ENCODE measurements at regions not wholly inside any gene's neighbourhood (a gene's known extent, or its start where the extent isn't known, plus 50 kb on each side); places are given as distances from the start of the nearest gene placed in this dataset.
"Not testable (repeated sequence)": the region's sequence is repeated elsewhere in the genome, so short reads cannot be mapped to it uniquely, and the experiment has no call there.

DNA sequence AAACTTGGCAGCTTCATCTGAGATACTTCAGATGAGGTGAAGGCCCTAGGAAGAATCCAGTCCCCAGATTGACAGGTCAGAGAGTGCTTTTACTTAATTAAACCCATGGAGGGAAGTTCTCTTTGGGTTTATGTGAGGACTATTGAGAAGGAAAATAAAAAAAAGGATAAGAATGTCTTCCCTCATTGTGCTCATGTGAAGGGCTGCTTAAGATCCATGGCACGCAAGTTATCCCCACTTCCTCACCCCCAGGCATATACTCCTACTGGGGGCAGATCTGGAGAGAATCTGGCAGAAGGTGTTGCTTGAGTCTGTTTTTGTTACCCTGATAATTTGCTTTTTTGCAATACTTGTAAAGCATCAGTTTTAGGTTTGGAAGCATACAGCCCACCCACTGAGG, 322.9 kb upstream of the TFAP2D start:
- H3K27ac Mint-ChIP-seq (ENCODE audit: unreplicated experiment), result peak overlapping the region; percentile 63
- TF ChIP-seq, protein P1, sequence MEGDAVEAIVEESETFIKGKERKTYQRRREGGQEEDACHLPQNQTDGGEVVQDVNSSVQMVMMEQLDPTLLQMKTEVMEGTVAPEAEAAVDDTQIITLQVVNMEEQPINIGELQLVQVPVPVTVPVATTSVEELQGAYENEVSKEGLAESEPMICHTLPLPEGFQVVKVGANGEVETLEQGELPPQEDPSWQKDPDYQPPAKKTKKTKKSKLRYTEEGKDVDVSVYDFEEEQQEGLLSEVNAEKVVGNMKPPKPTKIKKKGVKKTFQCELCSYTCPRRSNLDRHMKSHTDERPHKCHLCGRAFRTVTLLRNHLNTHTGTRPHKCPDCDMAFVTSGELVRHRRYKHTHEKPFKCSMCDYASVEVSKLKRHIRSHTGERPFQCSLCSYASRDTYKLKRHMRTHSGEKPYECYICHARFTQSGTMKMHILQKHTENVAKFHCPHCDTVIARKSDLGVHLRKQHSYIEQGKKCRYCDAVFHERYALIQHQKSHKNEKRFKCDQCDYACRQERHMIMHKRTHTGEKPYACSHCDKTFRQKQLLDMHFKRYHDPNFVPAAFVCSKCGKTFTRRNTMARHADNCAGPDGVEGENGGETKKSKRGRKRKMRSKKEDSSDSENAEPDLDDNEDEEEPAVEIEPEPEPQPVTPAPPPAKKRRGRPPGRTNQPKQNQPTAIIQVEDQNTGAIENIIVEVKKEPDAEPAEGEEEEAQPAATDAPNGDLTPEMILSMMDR (IDR thresholded peaks at IDR 0.05), result no peak
- DNase-seq (ENCODE audit: extremely low spot score, unreplicated experiment), result no peak
- no peak overlapping the region for H3K4me3 Mint-ChIP-seq (ENCODE audit: unreplicated experiment)
- no peaks in the 10 kb centered on the region for H3K27me3 Mint-ChIP-seq (ENCODE audit: unreplicated experiment)
- peaks cover 13% of the 10 kb centered on the region for H3K4me1 Mint-ChIP-seq (ENCODE audit: unreplicated experiment)
- H3K36me3 Mint-ChIP-seq (ENCODE audit: unreplicated experiment), result no peaks in the 10 kb centered on the region
- no peaks in the 10 kb centered on the region for H3K9me3 Mint-ChIP-seq (ENCODE audit: unreplicated experiment)

DNA sequence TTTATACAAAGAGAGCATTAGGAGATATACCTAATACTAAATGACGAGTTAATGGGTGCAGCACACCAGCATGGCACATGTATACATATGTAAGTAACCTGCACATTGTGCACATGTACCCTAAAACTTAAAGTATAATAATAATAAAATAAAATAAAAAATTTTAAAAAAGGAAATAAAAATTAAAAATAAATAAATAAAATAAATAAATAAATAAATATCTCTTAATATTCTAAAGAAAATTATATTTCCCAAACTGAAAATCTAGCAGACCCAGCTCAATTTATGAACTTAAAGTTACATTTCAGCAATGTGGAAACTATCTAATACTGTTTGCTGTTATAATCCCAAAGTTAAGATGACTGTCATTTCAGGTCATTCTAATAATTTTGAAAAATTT, 319.2 kb upstream of the TFAP2D start:
- H3K27me3 Mint-ChIP-seq (ENCODE audit: unreplicated experiment); H3K4me1 Mint-ChIP-seq (ENCODE audit: unreplicated experiment); H3K9me3 Mint-ChIP-seq (ENCODE audit: unreplicated experiment); H3K27ac Mint-ChIP-seq (ENCODE audit: unreplicated experiment); H3K4me3 Mint-ChIP-seq (ENCODE audit: unreplicated experiment); H3K36me3 Mint-ChIP-seq (ENCODE audit: unreplicated experiment); DNase-seq (ENCODE audit: extremely low spot score, unreplicated experiment): not testable (repeated sequence)

DNA sequence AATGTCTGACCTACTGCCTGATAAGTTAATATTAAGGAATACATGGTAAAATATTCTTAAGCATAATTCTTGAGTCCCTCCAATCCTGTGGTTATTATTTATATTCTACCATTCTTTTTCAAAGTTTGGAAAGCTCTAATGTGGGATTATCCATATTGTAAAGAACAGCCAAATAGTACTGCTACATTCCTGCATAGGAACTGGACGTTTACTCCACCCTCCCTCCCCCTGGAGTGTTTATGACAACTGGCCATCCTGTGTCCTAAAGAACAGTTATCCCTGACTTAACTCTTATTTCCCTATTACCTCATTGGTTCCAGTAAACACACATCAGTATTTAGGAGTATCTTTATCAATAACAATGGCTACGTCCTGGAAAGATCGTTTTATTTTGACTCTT, 308.7 kb upstream of the TFAP2D start:
- Mint-ChIP-seq H3K4me3 (ENCODE audit: unreplicated experiment) (no peak overlapping the region), H3K9me3 (ENCODE audit: unreplicated experiment) (no peaks in the 10 kb centered on the region), H3K27ac (ENCODE audit: unreplicated experiment) (no peak overlapping the region), H3K36me3 (ENCODE audit: unreplicated experiment) (no peaks in the 10 kb centered on the region), H3K27me3 (ENCODE audit: unreplicated experiment) (peaks cover 27% of the 10 kb centered on the region), H3K4me1 (ENCODE audit: unreplicated experiment) (no peaks in the 10 kb centered on the region)
- TF ChIP-seq, protein P1 (IDR thresholded peaks at IDR 0.05), result no peak
- no peak for DNase-seq (ENCODE audit: extremely low spot score, unreplicated experiment)

DNA sequence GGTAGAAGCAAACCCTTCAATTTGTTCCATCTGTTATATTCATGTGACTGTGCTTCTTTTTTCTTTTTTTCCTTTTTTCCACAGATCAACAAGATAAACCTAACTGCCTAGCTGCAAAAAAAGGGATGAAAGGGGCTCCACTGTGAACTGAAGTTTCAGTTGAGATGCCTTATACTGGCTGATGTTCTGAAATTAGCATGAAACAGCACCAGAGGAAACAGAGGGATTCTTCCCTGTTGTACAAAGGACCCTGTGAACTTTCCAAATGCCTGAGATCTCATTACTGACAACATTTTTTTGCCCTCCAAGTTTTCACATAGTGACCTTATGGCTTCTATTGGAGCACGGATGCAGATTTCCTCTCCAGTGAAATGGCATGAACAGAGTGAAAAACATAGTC, 302.7 kb upstream of the TFAP2D start:
- no peaks in the 10 kb centered on the region for H3K9me3 Mint-ChIP-seq (ENCODE audit: unreplicated experiment)
- H3K27me3 Mint-ChIP-seq (ENCODE audit: unreplicated experiment), result peaks cover 13% of the 10 kb centered on the region

DNA sequence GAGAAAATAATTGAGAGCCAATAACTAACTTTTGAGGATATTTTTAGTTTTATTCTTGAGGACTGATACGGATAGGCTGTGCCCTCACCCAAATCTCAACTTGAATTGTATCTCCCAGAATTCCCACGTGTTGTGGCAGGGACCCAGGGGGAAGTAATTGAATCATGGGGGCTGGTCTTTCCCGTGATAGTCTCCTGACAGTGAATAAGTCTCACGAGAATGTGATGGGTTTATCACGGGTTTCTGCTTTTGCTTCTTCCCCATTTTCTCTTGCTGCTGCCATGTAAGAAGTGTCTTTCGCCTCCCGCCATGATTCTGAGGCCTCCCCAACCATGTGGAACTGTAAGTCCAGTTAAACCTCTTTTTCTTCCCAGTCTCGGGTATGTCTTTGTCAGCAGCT, 292.3 kb upstream of the TFAP2D start:
- H3K4me3 Mint-ChIP-seq (ENCODE audit: unreplicated experiment); H3K27me3 Mint-ChIP-seq (ENCODE audit: unreplicated experiment); H3K27ac Mint-ChIP-seq (ENCODE audit: unreplicated experiment); H3K9me3 Mint-ChIP-seq (ENCODE audit: unreplicated experiment); H3K36me3 Mint-ChIP-seq (ENCODE audit: unreplicated experiment); H3K4me1 Mint-ChIP-seq (ENCODE audit: unreplicated experiment); DNase-seq (ENCODE audit: extremely low spot score, unreplicated experiment): not testable (repeated sequence)

More for the DNA sequence above, 302.7 kb upstream of the TFAP2D start:
- H3K27ac Mint-ChIP-seq (ENCODE audit: unreplicated experiment), result no peak overlapping the region
- H3K4me3 Mint-ChIP-seq (ENCODE audit: unreplicated experiment), result no peak overlapping the region
- no peaks in the 10 kb centered on the region for H3K4me1 Mint-ChIP-seq (ENCODE audit: unreplicated experiment)
- DNase-seq (ENCODE audit: extremely low spot score, unreplicated experiment), result no peak
- no peaks in the 10 kb centered on the region for H3K36me3 Mint-ChIP-seq (ENCODE audit: unreplicated experiment)
- TF ChIP-seq, protein P1 (IDR thresholded peaks at IDR 0.05), result no peak

DNA sequence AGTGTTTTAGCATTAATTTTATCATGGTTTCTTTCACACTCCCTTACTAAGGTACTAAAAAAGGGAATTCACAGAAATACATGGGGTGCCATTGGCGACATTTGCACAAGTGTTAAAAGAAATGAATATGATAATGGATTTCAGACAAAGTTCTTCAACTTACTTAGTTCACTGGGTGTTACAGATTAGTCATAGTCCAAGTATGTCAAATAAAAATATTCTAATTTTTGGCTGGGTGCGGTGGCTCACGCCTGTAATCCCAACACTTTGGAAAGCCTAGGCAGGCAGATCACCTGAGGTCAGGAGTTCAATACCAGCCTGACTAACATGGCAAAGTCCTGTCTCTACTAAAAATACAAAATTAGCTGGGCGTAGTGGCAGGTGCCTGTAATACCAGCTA, 286.1 kb upstream of the TFAP2D start:
- Mint-ChIP-seq H3K4me1 (ENCODE audit: unreplicated experiment) (no peaks in the 10 kb centered on the region), H3K27me3 (ENCODE audit: unreplicated experiment) (peaks cover 2% of the 10 kb centered on the region), H3K9me3 (ENCODE audit: unreplicated experiment) (no peaks in the 10 kb centered on the region), H3K27ac (ENCODE audit: unreplicated experiment) (no peak overlapping the region), H3K36me3 (ENCODE audit: unreplicated experiment) (no peaks in the 10 kb centered on the region), H3K4me3 (ENCODE audit: unreplicated experiment) (no peak overlapping the region)
- TF ChIP-seq, protein P1 (IDR thresholded peaks at IDR 0.05), result no peak
- DNase-seq (ENCODE audit: extremely low spot score, unreplicated experiment), result no peak
